Activated CD4-positive, alpha-beta T cell treated with anti-CD3 and anti-CD28 coated beads, Interleukin-2, amount 10 ng/mL, durations not matched to agents 24 days and 14 days (primary cell): ENCODE measurements at regions not wholly inside any gene's neighbourhood (a gene's known extent, or its start where the extent isn't known, plus 50 kb on each side); places are given as distances from the start of the nearest gene placed in this dataset.

ENCODE experiments used
- DNase-seq: peaks from one replicate; pipeline ENCODE4 v3.0.0; 2022
- H3K27ac Mint-ChIP-seq: one replicate; pipeline ENCODE4 v1.8.0; 2022; ENCODE audit warnings: mild to moderate bottlenecking, mixed read lengths
- H3K27me3 Mint-ChIP-seq: one replicate; pipeline ENCODE4 v1.8.0; 2022; ENCODE audit warnings: mixed read lengths
- H3K36me3 Mint-ChIP-seq: one replicate; pipeline ENCODE4 v1.8.0; 2022; ENCODE audit warnings: low read depth, mild to moderate bottlenecking, mixed read lengths
- H3K4me1 Mint-ChIP-seq: one replicate; pipeline ENCODE4 v1.8.0; 2021; ENCODE audit warnings: mixed read lengths
- H3K4me3 Mint-ChIP-seq: one replicate; pipeline ENCODE4 v1.8.0; 2022; ENCODE audit warnings: mild to moderate bottlenecking, moderate library complexity, mixed read lengths
- H3K9me3 Mint-ChIP-seq: one replicate; pipeline ENCODE4 v1.8.0; 2021; ENCODE audit warnings: mixed read lengths
- intact Hi-C: fragments of 100-400 bp; cut with micrococcal nuclease; formaldehyde crosslinking; loops from one replicate; pipeline ENCODE4 v1.15.1; 2023

- no peaks in the 10 kb centered on the region for H3K4me1 Mint-ChIP-seq
- no peak overlapping the region for H3K4me3 Mint-ChIP-seq
- H3K9me3 Mint-ChIP-seq = no peaks in the 10 kb centered on the region
- intact Hi-C loops = no loop called here
- no peaks in the 10 kb centered on the region for H3K36me3 Mint-ChIP-seq
- H3K27ac Mint-ChIP-seq = no peak overlapping the region
- DNase-seq = no peak
- H3K27me3 Mint-ChIP-seq = peaks cover 45% of the 10 kb centered on the region
These were observed 62.1 kb upstream of the ESRRB start for GRCh38 chr14:76313852-76314251.

- H3K36me3 Mint-ChIP-seq = no peaks in the 10 kb centered on the region
- no peak overlapping the region for H3K4me3 Mint-ChIP-seq
- no peak for DNase-seq
- intact Hi-C loops = no loop called here
- H3K4me1 Mint-ChIP-seq = no peaks in the 10 kb centered on the region
- H3K27me3 Mint-ChIP-seq = peaks cover 41% of the 10 kb centered on the region
- H3K27ac Mint-ChIP-seq = no peak overlapping the region
- H3K9me3 Mint-ChIP-seq = no peaks in the 10 kb centered on the region
These were observed 61.4 kb upstream of the ESRRB start for GRCh38 chr14:76314521-76315034.

GRCh38 chr14:76320486-76320885 lies 55.5 kb upstream of the ESRRB start:
- Mint-ChIP-seq H3K4me3 (no peak overlapping the region), H3K9me3 (no peaks in the 10 kb centered on the region), H3K36me3 (no peaks in the 10 kb centered on the region), H3K27me3 (peaks cover 3% of the 10 kb centered on the region), H3K27ac (no peak overlapping the region), H3K4me1 (no peaks in the 10 kb centered on the region)
- intact Hi-C loops = no loop called here
- no peak for DNase-seq

GRCh38 chr14:76320975-76321374 lies 55.0 kb upstream of the ESRRB start:
- Mint-ChIP-seq H3K27ac (no peak overlapping the region), H3K4me1 (no peaks in the 10 kb centered on the region), H3K27me3 (peaks cover 3% of the 10 kb centered on the region), H3K4me3 (no peak overlapping the region), H3K9me3 (no peaks in the 10 kb centered on the region), H3K36me3 (no peaks in the 10 kb centered on the region)
- intact Hi-C loops = no loop called here
- DNase-seq = no peak

- Mint-ChIP-seq H3K36me3 (no peaks in the 10 kb centered on the region), H3K27me3 (no peaks in the 10 kb centered on the region), H3K9me3 (no peaks in the 10 kb centered on the region), H3K27ac (no peak overlapping the region), H3K4me1 (no peaks in the 10 kb centered on the region), H3K4me3 (no peak overlapping the region)
- DNase-seq = no peak
- intact Hi-C loops = no loop called here
These were observed 53.2 kb upstream of the ESRRB start for GRCh38 chr14:76322594-76323220.

GRCh38 chr14:76323331-76324050 lies 52.4 kb upstream of the ESRRB start:
- Mint-ChIP-seq H3K27me3 (peaks cover 6% of the 10 kb centered on the region), H3K9me3 (no peaks in the 10 kb centered on the region), H3K27ac (no peak overlapping the region), H3K4me3 (no peak overlapping the region), H3K36me3 (no peaks in the 10 kb centered on the region), H3K4me1 (no peaks in the 10 kb centered on the region)
- no peak for DNase-seq
- intact Hi-C loops = no loop called here

GRCh38 chr14:76324133-76324532 lies 51.8 kb upstream of the ESRRB start:
- Mint-ChIP-seq H3K27me3 (peaks cover 12% of the 10 kb centered on the region), H3K27ac (no peak overlapping the region), H3K4me1 (no peaks in the 10 kb centered on the region), H3K9me3 (no peaks in the 10 kb centered on the region), H3K36me3 (no peaks in the 10 kb centered on the region), H3K4me3 (no peak overlapping the region)
- DNase-seq = no peak
- intact Hi-C loops = no loop called here
